GM18868 (cell line): ENCODE measurements at regions not wholly inside any gene's neighbourhood (a gene's known extent, or its start where the extent isn't known, plus 50 kb on each side); places are given as distances from the start of the nearest gene placed in this dataset.
A peak's percentile ranks its signal among the peaks of the same experiment; 100 is the strongest.
"Not testable (repeated sequence)": the region's sequence is repeated elsewhere in the genome, so short reads cannot be mapped to it uniquely, and the experiment has no call there.

ENCODE experiments used
- ATAC-seq: cut with Tn5 transposase; IDR thresholded peaks from one replicate; pipeline ENCODE4 v1.9.1; 2021; ENCODE audit warnings: mild to moderate bottlenecking, moderate library complexity; ENCODE audit not compliant: unreplicated experiment

DNA sequence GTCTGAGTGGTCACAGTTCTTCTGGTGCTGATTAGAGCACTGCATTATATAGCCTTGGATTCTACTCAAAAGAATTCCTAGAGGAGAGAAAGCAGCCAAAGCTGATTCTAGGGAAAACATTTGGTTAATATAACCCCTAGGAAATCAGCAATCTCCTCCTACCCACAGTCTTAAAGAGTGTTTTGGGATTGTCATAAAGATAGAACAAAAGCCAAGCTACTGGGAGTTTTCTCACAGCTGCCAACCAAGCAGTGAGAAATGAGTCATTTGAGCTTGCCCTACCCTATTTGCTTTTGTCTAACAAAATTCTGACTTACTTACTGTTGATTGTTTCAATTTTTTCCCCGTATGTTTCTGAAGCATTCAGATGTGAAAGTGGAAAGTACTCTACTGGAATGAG, 469.3 kb downstream of the PLCL1 start:
- ATAC-seq, result peak; percentile 85

DNA sequence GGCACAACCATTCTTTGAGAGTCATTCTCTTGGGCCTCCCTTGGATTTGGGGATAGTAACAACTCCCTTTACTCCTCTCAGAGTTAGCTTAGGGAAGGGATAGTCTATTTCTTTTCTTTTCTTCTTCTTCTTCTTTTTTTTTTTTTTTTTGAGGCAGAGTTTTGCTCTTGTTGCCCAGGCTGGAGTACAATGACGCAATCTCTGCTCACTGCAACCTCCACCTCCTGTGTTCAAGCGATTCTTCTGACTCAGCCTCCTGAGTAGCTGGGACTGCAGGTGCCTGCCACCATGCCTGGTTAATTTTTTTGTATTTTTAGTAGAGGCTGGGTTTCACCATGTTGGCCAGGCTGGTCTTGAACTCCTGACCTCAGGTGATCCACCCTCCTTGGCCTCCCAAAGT, 465.8 kb downstream of the PLCL1 start:
- not testable (repeated sequence) for ATAC-seq

DNA sequence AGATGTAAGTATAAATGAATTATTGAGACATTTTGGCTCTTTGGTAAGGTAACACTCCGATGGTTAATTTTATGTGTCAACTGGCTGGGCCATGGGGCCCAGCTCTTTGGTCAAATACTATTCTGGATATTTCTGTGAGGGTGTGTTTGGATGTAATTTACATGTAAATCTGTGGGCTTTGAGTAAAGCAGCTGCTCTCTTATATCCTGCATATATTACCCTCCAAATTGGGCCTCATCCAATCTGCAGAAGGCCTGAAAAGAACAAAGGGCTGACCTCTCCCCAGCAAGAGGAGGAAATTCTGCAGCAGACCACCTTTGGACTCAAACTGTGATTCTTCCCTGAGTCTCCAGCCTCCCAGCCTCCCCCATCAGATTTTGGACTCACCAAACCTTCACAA, 464.1 kb downstream of the PLCL1 start:
- no peak for ATAC-seq

DNA sequence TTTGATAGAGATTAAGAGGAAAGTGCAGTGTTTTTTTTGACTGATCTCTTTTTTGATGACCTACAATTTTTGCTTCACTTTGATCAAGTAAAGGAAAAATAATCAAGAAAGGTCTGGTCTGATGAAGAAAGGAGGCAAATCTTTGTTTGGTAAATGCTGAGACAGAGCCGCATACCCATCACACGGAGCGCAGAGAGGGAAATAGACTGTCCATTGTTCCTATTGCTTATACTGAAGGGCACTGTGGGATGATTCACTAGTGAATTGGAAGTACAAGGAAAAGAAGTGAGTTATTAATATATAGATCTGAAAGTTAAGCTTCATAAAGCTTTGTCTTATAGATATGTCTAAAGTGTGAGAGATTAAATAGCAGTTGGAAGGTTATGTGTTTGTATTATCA, 455.1 kb downstream of the PLCL1 start:
- ATAC-seq, result no peak

DNA sequence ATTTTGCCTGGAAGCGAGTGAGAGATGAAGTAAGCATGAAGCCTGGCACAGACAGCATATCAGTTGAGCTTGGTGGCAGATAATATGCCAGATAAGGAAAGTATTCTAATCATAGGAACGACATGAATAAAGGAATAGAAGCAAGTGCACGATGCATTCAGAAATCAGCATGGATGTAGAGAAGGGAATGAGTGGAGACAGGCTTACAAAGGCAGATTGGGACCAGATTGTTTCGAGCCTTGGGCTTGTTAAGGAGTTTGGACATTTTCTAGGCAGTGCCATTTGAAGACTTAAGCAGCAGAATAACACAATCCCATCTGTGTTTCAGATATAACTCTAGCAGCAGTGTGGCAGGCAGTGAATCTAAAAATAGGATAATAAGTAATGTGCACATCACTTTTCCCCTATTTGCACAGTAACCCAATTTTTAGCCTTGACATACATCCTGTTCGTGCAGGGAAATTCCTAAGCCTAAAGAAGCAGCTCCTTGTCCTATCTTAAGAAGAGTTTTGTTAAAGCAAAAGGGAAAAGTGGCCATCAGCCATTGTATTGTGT, 450.2 kb downstream of the PLCL1 start:
- ATAC-seq, result no peak

DNA sequence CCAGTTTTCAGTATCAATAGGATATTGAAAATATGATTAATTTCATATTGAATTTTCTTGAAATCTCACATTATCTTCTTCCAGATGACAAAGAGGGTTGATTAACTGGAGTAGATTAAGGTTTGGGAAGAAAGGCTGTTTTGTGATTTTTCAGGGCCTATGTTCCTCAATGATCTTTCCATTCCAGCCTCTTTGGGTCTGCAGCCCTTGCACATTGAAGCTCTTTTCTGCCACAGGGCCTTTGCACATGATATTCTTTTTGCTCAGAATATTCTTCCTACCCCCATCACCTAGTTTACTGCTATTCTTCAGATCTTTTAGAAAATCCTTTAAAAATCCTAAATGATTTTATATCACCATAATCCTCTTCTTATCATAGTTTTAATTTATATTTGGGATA, 449.6 kb downstream of the PLCL1 start:
- ATAC-seq, result no peak

DNA sequence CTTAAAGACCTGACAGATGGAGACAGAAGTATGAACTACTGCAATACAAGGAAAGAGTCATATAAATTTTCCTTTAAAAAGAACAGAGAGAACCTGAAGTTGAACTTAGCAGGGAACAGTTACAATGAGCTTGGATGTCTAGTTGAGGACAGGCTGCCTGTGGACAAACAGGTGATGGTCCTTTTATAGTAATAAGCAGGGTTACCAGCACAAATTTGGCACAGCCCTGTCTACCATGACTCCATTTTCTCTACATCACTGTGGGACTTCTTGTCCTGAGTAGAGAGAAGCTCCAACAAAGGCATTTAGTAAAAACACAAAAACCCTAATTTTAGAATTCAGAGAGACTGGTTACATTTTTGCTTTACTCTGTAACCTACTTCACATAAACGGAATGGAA, 448.1 kb downstream of the PLCL1 start:
- no peak for ATAC-seq

DNA sequence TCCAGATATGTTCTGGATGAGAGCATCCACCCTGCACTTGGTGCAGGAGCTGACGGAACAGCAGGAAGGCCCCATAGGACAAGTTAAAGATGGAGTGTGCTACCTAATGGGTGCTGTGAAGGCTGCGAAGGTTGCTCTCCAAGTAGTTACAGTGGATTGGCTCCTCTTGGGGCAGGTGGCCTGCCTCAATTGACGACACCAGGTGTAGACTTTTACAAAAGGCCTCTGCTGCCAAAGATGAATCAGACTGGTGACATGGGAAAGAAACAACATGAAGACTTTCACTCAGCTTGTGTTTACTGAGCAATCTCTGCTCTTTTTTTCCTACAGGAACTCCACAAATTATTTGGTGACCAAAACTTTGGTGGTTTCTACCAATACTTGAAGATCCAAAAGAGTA, 437.7 kb downstream of the PLCL1 start:
- ATAC-seq, result no peak

DNA sequence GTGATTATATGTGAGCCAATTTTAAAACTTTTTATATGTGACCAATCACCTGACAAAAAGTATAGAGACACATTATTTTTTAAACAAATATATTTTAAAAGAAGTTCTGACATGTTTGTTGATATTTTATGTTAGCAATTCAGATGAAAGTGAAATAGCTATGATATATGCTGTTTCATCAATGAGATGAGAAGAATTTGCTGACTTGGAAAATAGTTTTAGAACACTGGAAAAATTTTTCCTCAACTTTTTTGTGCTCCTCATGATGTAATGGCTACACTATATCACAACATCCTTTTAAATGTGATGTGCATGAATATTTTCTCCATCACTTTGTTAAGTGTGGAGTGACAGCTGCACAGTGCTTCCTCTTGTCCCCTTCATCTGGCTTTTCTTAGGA, 434.0 kb downstream of the PLCL1 start:
- no peak for ATAC-seq

DNA sequence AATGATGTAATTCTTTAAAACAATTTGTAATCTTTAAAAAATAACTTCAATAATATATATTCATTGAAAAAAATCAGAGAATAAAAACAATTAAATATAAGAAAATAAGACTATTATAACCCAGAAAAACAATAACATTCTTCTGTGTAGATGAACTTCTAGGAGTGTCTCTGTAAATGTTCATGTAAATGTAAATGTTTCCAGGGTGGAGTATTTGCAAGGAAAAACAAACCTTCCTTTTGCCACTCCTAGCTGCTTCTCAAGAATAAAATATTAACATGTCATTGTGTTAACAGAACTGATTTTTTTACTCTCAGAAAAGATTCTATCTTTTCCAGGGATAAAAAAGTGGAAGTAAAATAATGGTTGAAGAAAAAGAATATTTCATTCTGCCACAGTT, 431.9 kb downstream of the PLCL1 start:
- ATAC-seq, result no peak

DNA sequence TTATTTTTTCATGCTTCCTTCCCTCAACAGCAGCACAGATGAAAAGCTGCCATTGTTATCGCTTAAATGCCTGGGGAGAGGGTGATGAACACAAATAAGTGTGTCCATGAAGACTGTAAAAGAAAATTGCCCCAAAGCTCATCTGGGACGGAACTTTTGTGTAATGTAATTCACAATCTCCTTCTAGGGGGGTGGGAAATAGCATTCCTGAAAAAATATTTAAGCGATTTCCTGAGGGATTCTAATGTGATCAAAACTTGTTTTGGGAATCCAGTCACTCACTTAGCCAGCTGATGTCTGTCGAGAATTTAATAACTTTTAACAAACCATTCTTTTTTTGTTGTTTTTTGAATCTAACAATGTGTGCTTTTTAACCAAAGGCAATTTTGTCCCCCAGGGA, 427.9 kb downstream of the PLCL1 start:
- ATAC-seq, result no peak

DNA sequence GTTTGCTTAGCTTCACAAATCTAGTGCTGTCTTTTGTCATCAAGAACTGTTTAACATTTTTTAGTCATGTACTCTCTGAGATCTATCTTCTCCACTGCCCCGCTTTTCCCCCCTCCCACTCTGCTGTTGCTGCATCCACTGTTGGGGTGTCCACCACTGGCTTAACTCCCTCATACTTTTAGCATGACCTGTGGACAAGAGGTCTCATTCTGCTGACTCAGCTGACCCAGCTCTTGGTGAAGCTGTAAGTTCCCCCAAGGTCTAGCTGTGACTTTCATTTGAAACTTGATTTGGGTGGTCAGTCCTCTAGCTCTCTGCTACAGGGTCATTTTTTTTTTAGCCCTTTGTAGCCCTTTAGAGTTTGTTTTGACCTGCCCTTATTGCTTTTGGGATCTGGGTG, 427.2 kb downstream of the PLCL1 start:
- ATAC-seq, result no peak

DNA sequence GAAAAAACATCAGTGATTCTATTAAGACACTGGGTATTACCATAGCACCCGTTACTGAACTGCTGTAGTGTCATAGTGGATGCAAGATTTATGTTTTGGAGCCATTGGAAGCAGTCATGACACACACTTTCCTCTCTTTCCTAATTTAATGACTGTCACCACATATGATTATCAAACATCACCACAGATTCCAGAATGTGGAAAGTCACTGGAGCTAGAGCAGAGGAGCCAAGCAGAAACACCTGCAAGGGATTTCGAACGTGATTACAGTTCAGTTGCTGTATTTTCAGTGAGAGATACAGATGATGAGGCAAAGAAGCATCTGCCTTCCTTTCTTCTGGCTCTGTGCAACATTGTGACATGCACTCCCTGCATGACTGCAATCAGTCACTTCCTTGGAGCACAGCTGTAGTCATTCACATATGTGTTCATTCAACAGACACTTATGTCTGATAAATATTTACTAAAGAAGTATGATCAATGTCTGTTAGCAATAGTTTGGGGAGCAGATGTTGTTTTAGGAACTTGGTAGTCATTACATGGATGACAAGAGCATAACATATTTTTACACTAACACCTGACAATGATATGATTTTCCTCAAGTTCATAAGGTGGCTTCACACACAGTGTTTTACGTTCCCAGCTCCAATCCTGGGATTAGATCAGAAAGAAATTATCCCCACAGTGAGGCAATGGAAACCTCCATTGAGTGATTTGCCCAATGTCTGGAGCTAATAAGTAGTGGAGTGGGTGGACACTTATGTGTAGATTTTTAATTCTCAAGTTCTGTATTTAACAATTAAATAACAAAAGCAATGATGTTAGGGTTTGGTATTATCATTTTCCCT, 416.6 kb downstream of the PLCL1 start:
- no peak for ATAC-seq

DNA sequence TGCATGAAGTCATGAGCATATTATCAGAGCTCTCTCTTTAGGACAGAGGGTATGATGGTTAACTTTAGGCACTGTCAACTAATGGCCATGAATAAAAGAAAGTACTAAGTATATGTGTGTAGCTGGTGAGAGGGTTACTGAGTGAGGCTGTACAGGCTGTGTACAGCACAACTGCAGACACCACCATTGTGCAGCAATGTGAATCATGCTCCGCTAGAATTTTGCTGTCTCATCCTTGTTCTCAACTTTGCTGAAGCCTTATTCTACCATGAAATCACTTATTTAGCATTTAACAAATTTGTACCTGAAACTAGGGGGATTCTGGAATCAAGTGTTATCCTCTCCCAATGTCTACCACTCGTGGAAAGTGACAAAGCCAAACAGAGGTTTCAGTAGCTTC, 414.9 kb downstream of the PLCL1 start:
- no peak for ATAC-seq

DNA sequence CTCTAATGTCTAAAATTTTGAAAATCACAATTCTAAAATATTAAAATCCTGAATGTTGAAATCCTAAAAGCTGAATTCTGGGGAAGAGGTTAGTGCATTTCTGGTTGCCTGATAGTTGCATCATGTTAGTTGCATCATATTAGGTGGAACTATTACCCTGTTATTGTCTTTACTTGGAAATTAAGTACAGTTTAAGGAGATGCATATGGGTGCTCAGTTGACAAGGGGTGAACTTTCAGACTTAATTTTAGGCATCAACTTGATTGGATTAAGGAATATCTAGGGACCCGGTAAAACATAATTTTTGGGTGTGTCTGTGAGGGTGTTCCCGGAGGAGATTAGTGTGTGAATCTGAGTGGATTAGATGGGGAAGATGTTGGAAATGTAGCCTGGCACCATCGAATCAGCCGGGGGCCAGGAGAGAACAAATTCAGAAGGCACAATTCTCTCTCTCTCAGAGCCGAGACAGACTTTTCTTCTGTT, 409.8 kb downstream of the PLCL1 start:
- ATAC-seq, result no peak

DNA sequence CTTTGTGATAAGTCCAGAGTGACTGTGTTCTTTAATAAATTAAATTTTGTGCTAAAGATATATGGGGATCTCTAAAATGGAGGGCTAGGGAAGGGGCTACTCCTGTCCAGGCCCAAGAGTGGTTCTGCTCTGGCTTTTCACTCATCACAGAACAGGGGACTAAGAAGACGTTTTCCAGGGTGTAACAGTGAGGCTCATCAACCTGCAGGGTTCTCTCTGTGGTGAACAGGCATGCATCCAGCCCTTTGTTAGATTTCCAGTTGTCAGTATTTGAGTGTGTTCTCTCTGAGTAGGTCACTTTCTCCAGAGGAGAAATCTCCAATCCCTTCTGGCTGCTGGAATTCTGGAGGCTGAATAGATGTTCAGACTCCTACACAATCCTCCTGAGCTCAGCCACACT, 408.9 kb downstream of the PLCL1 start:
- ATAC-seq, result no peak

DNA sequence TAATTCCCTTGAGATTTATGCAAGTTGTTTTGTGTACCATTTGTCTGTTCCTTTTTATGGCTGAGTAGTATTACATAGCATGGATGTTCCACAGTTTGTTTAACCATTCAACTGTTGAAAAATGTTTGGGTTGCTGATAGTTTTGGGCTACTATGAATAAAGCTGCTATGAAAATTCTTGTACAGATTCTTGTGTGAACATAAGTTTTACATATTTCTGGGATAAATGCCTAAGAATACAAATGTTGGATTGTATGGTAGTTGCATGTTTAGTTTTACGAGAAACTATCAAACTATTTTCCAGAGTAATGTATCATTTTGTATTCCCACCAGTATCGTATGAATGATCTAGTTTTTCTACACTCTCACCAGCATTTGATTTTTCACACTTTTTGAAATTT, 407.3 kb downstream of the PLCL1 start:
- ATAC-seq, result no peak

DNA sequence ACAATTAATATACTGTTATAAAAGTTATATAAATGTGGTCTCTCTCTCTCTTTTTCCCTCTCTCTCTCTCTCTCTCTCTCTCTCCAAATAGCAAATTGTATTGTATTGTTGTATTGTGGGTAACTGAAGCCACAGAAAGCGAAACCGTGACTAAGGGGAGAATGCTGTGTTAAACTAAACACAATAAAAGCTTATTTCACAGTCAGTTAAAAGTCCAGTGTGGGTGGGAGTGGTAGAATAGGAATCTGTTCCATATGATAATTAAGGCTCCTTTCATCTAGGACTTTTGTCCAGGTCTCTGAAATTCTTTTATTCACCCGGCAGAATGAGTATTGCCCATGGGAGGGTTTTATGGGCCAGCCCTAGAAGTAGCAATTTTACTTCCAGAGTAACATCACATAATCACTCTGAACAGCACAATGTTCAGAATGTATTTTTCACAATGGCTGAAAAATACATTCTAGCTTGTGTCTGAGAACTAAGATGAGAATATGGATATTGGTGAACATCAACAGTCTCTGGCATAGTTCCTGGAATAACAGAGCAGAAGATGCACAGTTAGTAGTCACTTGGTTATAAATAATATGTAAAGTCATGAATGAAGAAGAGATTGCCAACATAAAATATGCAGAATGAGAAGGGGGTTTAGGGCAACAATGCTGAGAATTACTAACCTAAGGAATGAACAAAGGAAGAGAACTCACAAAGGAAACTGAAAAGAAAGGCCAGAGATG, 399.1 kb downstream of the PLCL1 start:
- no peak for ATAC-seq
